Esophagus muscularis mucosa (tissue), 4 donors: ENCODE measurements at regions not wholly inside any gene's neighbourhood (a gene's known extent, or its start where the extent isn't known, plus 50 kb on each side); places are given as distances from the start of the nearest gene placed in this dataset.

Source experiments
- DNase-seq: peaks from one replicate; pipeline ENCODE4 v3.0.0-alpha.2; 2017; ENCODE audit errors: extremely low spot score
- H3K27ac ChIP-seq, 4 donors: fragments of 200-600 bp; sonication (generic); replicated peaks in 1 of 4; 1 replicate in 3 of 4; 2 replicates in 1 of 4; pipeline ENCODE4 v1.5.1; 2016 to 2019; ENCODE audit warnings: mild to moderate bottlenecking in 1 of 4
- H3K27me3 ChIP-seq, 4 donors: fragments of 200-600 bp; sonication (generic); one replicate each; pipeline versions ENCODE4 v1.5.1 to v1.6.0; 2016 to 2019
- H3K36me3 ChIP-seq, 4 donors: fragments of 200-600 bp; sonication (generic); one replicate each; pipeline ENCODE4 v1.5.1; 2016 to 2019
- H3K4me1 ChIP-seq, 4 donors: fragments of 200-600 bp; sonication (generic); one replicate each; pipeline ENCODE4 v1.5.1; 2016 to 2019
- H3K4me3 ChIP-seq, 4 donors: fragments of 200-600 bp; sonication (generic); 1 replicate in 2 of 4; 2 replicates in 2 of 4; pipeline ENCODE4 v1.5.1; 2016 to 2019; ENCODE audit warnings: mild to moderate bottlenecking in 4 of 4, moderate library complexity in 1 of 4
- H3K9me3 ChIP-seq, 4 donors: fragments of 200-600 bp; sonication (generic); 1 replicate in 3 of 4; 2 replicates in 1 of 4; pipeline ENCODE4 v1.5.1; 2016 to 2019
- CTCF ChIP-seq, 3 experiments: fragments of 200-600 bp in 2 of 3; fragments of 450-650 bp in 1 of 3; sonication (generic) in 2 of 3; IDR thresholded peaks; one replicate each; pipeline ENCODE4 v1.5.1; 2017 to 2019; ENCODE audit warnings: antibody characterized with exemption in 3 of 3, mild to moderate bottlenecking in 2 of 3, moderate library complexity in 1 of 3
- EP300 ChIP-seq: sonication (generic); formaldehyde crosslinking; IDR thresholded peaks from one replicate; pipeline ENCODE4 v1.6.1; 2017; ENCODE audit warnings: antibody characterized with exemption
- POLR2A ChIP-seq: fragments of 450-650 bp; IDR thresholded peaks from one replicate; pipeline ENCODE4 v1.6.1; 2017; ENCODE audit warnings: antibody characterized with exemption, moderate library complexity, mild to moderate bottlenecking, low read depth
- POLR2AphosphoS5 ChIP-seq, 2 donors: sonication (generic); formaldehyde crosslinking; IDR thresholded peaks; one replicate each; pipeline ENCODE4 v1.6.1; 2017; ENCODE audit warnings: antibody characterized with exemption in 2 of 2
- WGBS: methylation state at CpG from one replicate; pipeline ENCODE4 v1.1.5; 2018; 5-methylcytosine and 5-hydroxymethylcytosine counted together
- intact Hi-C: fragments of 100-400 bp; cut with DNase I; formaldehyde crosslinking; loops from one replicate; pipeline ENCODE4 v1.15.1; 2023

- 73% methylated on average over 5 of the region's 5 CpGs for WGBS
- Histone ChIP-seq H3K27me3 (no peaks in the 10 kb centered on the region), H3K4me3 (no peak overlapping the region), H3K36me3 (no peaks in the 10 kb centered on the region), H3K9me3 (peaks cover 0 to 14% (median 9%) of the 10 kb centered on the region in 4 donors), H3K27ac (no peak overlapping the region), H3K4me1 (no peaks in the 10 kb centered on the region)
- no peak for TF ChIP-seq CTCF (IDR thresholded peaks at IDR 0.05)
- no peak for TF ChIP-seq POLR2A
- no peak for TF ChIP-seq POLR2AphosphoS5 (IDR thresholded peaks at IDR 0.05)
- TF ChIP-seq EP300, result no peak
- DNase-seq, result no peak
- intact Hi-C loops, result no loop called here
Observed at GRCh38 chr2:104236491-104236890, 617.4 kb upstream of the POU3F3 start.

GRCh38 chr2:104240984-104241383, 612.9 kb upstream of the POU3F3 start:
- H3K9me3 ChIP-seq, result peaks cover 0 to 34% (median 21%) of the 10 kb centered on the region in 4 donors
- TF ChIP-seq POLR2AphosphoS5 (IDR thresholded peaks at IDR 0.05), result no peak
- no peak for TF ChIP-seq CTCF (IDR thresholded peaks at IDR 0.05)
- TF ChIP-seq POLR2A, result no peak
- no peak for TF ChIP-seq EP300
- H3K36me3 ChIP-seq, result no peaks in the 10 kb centered on the region
- intact Hi-C loops, result no loop called here
- H3K27ac ChIP-seq, result no peak overlapping the region
- H3K4me3 ChIP-seq, result no peak overlapping the region
- H3K27me3 ChIP-seq, result no peaks in the 10 kb centered on the region
- no peak for DNase-seq
- H3K4me1 ChIP-seq, result no peaks in the 10 kb centered on the region

GRCh38 chr2:104249629-104250028, 604.3 kb upstream of the POU3F3 start:
- TF ChIP-seq CTCF (IDR thresholded peaks at IDR 0.05), result no peak
- TF ChIP-seq POLR2A, result no peak
- Histone ChIP-seq H3K27me3 (no peaks in the 10 kb centered on the region), H3K4me1 (no peaks in the 10 kb centered on the region), H3K9me3 (no peaks in the 10 kb centered on the region), H3K4me3 (no peak overlapping the region), H3K27ac (no peak overlapping the region), H3K36me3 (no peaks in the 10 kb centered on the region)
- 76% methylated on average over 4 of the region's 4 CpGs for WGBS
- intact Hi-C loops, result no loop called here
- DNase-seq, result no peak

GRCh38 chr2:104250635-104251034, 603.3 kb upstream of the POU3F3 start:
- H3K4me1 ChIP-seq, result no peaks in the 10 kb centered on the region
- H3K36me3 ChIP-seq, result no peaks in the 10 kb centered on the region
- H3K27me3 ChIP-seq, result no peaks in the 10 kb centered on the region
- TF ChIP-seq POLR2AphosphoS5 (IDR thresholded peaks at IDR 0.05) (no peak), POLR2A (no peak), EP300 (no peak), CTCF (IDR thresholded peaks at IDR 0.05) (no peak)
- no peak for DNase-seq
- intact Hi-C loops, result no loop called here
- WGBS, result 78% methylated on average over 2 of the region's 2 CpGs
- no peak overlapping the region for H3K27ac ChIP-seq
- peaks cover 0 to 1% (median 0%) of the 10 kb centered on the region in 4 donors for H3K9me3 ChIP-seq
- H3K4me3 ChIP-seq, result no peak overlapping the region

GRCh38 chr2:104254017-104254416, 599.9 kb upstream of the POU3F3 start:
- peaks cover 0 to 12% (median 2%) of the 10 kb centered on the region in 4 donors for H3K9me3 ChIP-seq
- H3K36me3 ChIP-seq, result no peaks in the 10 kb centered on the region
- H3K27ac ChIP-seq, result no peak overlapping the region
- no peak overlapping the region for H3K4me3 ChIP-seq
- intact Hi-C loops, result no loop called here
- no peaks in the 10 kb centered on the region for H3K4me1 ChIP-seq
- TF ChIP-seq CTCF (IDR thresholded peaks at IDR 0.05), result no peak
- TF ChIP-seq EP300, result no peak
- no peak for TF ChIP-seq POLR2AphosphoS5 (IDR thresholded peaks at IDR 0.05)
- no peak for TF ChIP-seq POLR2A
- no peak for DNase-seq
- no peaks in the 10 kb centered on the region for H3K27me3 ChIP-seq
